OCI-LY3 (cell line): ENCODE measurements at regions not wholly inside any gene's neighbourhood (a gene's known extent, or its start where the extent isn't known, plus 50 kb on each side); places are given as distances from the start of the nearest gene placed in this dataset.

ENCODE experiments used
- H2AFZ ChIP-seq: fragments of 200-600, 300-600 bp; shearing (Covaris generic); 2 replicates; pipeline ENCODE4 v1.6.0; 2014; ENCODE audit warnings: antibody characterized with exemption, low read depth, low read length
- H3K27ac ChIP-seq: fragments of 200-600, 300-600 bp; sonication (generic); 2 replicates; pipeline ENCODE4 v1.5.1; 2014; ENCODE audit warnings: mild to moderate bottlenecking, low read length, moderate library complexity, mixed read lengths
- H3K27me3 ChIP-seq: fragments of 200-600, 300-600 bp; sonication (generic); 2 replicates; pipeline ENCODE4 v1.6.1; 2014; ENCODE audit warnings: low read depth, low read length, mixed read lengths
- H3K36me3 ChIP-seq: fragments of 200-600, 300-600 bp; sonication (generic); replicated peaks from 2 replicates; pipeline ENCODE3; 2014; ENCODE audit warnings: low read depth, low read length, mixed read lengths
- H3K4me1 ChIP-seq: fragments of 300-600, 200-600 bp; sonication (generic); 2 replicates; pipeline ENCODE4 v1.6.1; 2014; ENCODE audit warnings: low read length, mixed read lengths
- H3K4me2 ChIP-seq: fragments of 200-600, 300-600 bp; sonication (generic); 2 replicates; pipeline ENCODE4 v1.6.1; 2014; ENCODE audit warnings: low read length, mixed read lengths
- H3K4me3 ChIP-seq: fragments of 300-600, 200-600 bp; sonication (generic); 2 replicates; pipeline ENCODE4 v1.5.1; 2014; ENCODE audit warnings: antibody characterized with exemption, mild to moderate bottlenecking, low read length, moderate library complexity
- H3K79me2 ChIP-seq: fragments of 300-600, 200-600 bp; shearing (Covaris generic); 2 replicates; pipeline ENCODE4 v1.6.1; 2014; ENCODE audit warnings: mild to moderate bottlenecking, low read length, mixed read lengths
- H3K9ac ChIP-seq: fragments of 300-600, 200-600 bp; shearing (Covaris generic); 2 replicates; pipeline ENCODE4 v1.6.0; 2014; ENCODE audit warnings: mild to moderate bottlenecking, low read length, moderate library complexity
- H3K9me3 ChIP-seq: fragments of 200-600, 300-600 bp; shearing (Covaris generic); 2 replicates; pipeline ENCODE4 v1.6.1; 2014; ENCODE audit warnings: low read length, mixed read lengths; ENCODE audit not compliant: insufficient read depth
- H4K20me1 ChIP-seq: fragments of 200-600, 300-600 bp; sonication (generic); 2 replicates; pipeline ENCODE4 v1.6.1; 2016; ENCODE audit warnings: low read length, mixed read lengths; ENCODE audit not compliant: insufficient read depth
- CTCF ChIP-seq: fragments of 200-600, 300-600 bp; sonication (generic); IDR thresholded peaks from 2 replicates; pipeline ENCODE4 v1.5.1; 2014; ENCODE audit warnings: antibody characterized with exemption, low read length, low read depth
- EZH2phosphoT487 ChIP-seq: fragments of 200-600 bp; shearing (Covaris generic); IDR thresholded peaks from 2 replicates; pipeline ENCODE4 v1.6.1; 2018; ENCODE audit warnings: antibody characterized with exemption, mixed run types, low read depth

- no peaks in the 10 kb centered on the region for H4K20me1 ChIP-seq
- H2AFZ ChIP-seq: no peak overlapping the region
- H3K4me3 ChIP-seq: no peak overlapping the region
- H3K79me2 ChIP-seq: no peaks in the 10 kb centered on the region
- no peak overlapping the region for H3K27ac ChIP-seq
- H3K9ac ChIP-seq: no peak overlapping the region
- TF ChIP-seq EZH2phosphoT487 (no peak), CTCF (no peak)
- H3K27me3 ChIP-seq: 0 out of 2 replicates have a peak, but pooled peaks cover 5% of the 10 kb centered on the region
- peaks cover 13% of the 10 kb centered on the region; the same call in 1 of the 2 replicates for H3K9me3 ChIP-seq
- peaks cover 14% of the 10 kb centered on the region for H3K4me1 ChIP-seq
- peaks cover 6% of the 10 kb centered on the region for H3K36me3 ChIP-seq
- no peak overlapping the region for H3K4me2 ChIP-seq
These were observed 65.8 kb upstream of the RNU6-1 start for GRCh38 chr15:67905628-67906027.

- peaks cover 6% of the 10 kb centered on the region for H3K36me3 ChIP-seq
- H3K9ac ChIP-seq: no peak overlapping the region
- H3K79me2 ChIP-seq: no peaks in the 10 kb centered on the region
- peaks cover 18% of the 10 kb centered on the region for H3K4me1 ChIP-seq
- no peak overlapping the region for H2AFZ ChIP-seq
- no peak overlapping the region for H3K4me2 ChIP-seq
- TF ChIP-seq CTCF: peak; percentile 56
- TF ChIP-seq EZH2phosphoT487: no peak
- H3K4me3 ChIP-seq: no peak overlapping the region
- H3K27ac ChIP-seq: no peak overlapping the region
- H3K27me3 ChIP-seq: 0 out of 2 replicates have a peak, but pooled peaks cover 5% of the 10 kb centered on the region
- no peaks in the 10 kb centered on the region for H4K20me1 ChIP-seq
- H3K9me3 ChIP-seq: peaks cover 13% of the 10 kb centered on the region; the same call in 1 of the 2 replicates
These were observed 66.5 kb upstream of the RNU6-1 start for GRCh38 chr15:67906382-67906781.

GRCh38 chr15:67907184-67907723 is 67.4 kb upstream of the RNU6-1 start:
- Histone ChIP-seq H3K4me3 (no peak overlapping the region), H3K27ac (no peak overlapping the region), H3K79me2 (no peaks in the 10 kb centered on the region), H3K4me1 (peaks cover 26% of the 10 kb centered on the region), H3K9ac (no peak overlapping the region), H3K4me2 (no peak overlapping the region), H3K9me3 (peaks cover 13% of the 10 kb centered on the region; the same call in 1 of the 2 replicates), H3K36me3 (peaks cover 6% of the 10 kb centered on the region), H3K27me3 (0 out of 2 replicates have a peak, but pooled peaks cover 5% of the 10 kb centered on the region), H2AFZ (no peak overlapping the region), H4K20me1 (no peaks in the 10 kb centered on the region)
- TF ChIP-seq CTCF: no peak
- no peak for TF ChIP-seq EZH2phosphoT487

- TF ChIP-seq CTCF (no peak), EZH2phosphoT487 (no peak)
- H4K20me1 ChIP-seq: no peaks in the 10 kb centered on the region
- H3K36me3 ChIP-seq: peaks cover 6% of the 10 kb centered on the region
- no peak overlapping the region for H3K27ac ChIP-seq
- H3K4me3 ChIP-seq: no peak overlapping the region
- no peaks in the 10 kb centered on the region for H3K79me2 ChIP-seq
- no peak overlapping the region for H2AFZ ChIP-seq
- no peak overlapping the region for H3K4me2 ChIP-seq
- H3K27me3 ChIP-seq: 0 out of 2 replicates have a peak, but pooled peaks cover 5% of the 10 kb centered on the region
- peaks cover 16% of the 10 kb centered on the region for H3K4me1 ChIP-seq
- no peak overlapping the region for H3K9ac ChIP-seq
- peaks cover 9% of the 10 kb centered on the region; the same call in 1 of the 2 replicates for H3K9me3 ChIP-seq
These were observed 68.9 kb upstream of the RNU6-1 start for GRCh38 chr15:67908756-67909155.
